HEK293T (cell line): ENCODE measurements at regions not wholly inside any gene's neighbourhood (a gene's known extent, or its start where the extent isn't known, plus 50 kb on each side); places are given as distances from the start of the nearest gene placed in this dataset.

ENCODE experiments used
- BHLHE40 ChIP-seq: fragments of 450-650 bp; IDR thresholded peaks from 2 replicates; pipeline ENCODE4 v1.6.1; 2016; ENCODE audit warnings: mild to moderate bottlenecking, moderate library complexity, borderline replicate concordance
- ZNF384 ChIP-seq: fragments of 450-650 bp; IDR thresholded peaks from 2 replicates; pipeline ENCODE4 v1.6.1; 2016

DNA sequence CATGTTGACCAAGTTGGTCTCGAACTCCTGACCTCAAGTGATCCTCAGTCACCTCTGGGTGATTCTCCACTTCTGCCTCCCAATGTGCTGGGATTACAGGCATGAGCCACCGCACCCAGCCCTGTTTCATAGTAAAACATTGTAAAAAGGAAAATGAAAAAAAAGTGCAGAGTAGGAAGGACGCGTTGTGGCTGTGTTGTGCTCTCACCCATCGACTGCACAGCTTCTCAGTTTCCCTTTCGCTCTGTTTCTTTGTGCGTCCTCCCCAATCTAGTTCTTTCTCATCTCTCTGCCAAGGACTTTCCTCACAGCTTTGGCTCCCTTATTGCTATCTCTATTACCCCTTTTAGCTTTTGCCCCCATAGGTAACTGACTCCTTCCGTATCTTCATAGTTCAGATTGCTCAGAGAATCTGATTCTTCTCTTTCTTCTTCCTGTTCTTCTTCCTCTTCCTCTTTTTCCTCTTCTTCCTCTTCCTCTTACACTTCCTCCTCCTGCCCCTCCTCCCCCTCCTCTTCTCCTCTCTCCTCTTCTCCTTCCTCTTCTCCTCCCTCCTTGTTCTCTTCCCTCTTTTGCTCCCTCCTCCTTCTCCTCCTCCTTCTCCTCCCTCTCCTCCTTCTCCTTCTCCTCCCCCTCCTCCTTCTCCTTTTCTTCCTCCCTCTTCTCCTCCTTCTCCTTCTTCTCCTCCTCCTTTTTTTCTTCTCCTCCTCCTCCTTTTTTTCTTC is 81.1 kb upstream of the VGLL4 start:
- TF ChIP-seq BHLHE40 (no peak), ZNF384 (no peak)
